IMR-90 (cell line): ENCODE measurements at regions not wholly inside any gene's neighbourhood (a gene's known extent, or its start where the extent isn't known, plus 50 kb on each side); places are given as distances from the start of the nearest gene placed in this dataset.

Source experiments
- BHLHE40 ChIP-seq: fragments of 150-350 bp; IDR thresholded peaks from 2 replicates; pipeline ENCODE4 v1.6.1; 2016; ENCODE audit warnings: mild to moderate bottlenecking, low read depth, low read length
- CEBPB ChIP-seq: IDR thresholded peaks from 2 replicates; pipeline ENCODE4 v1.6.1; 2012; ENCODE audit warnings: low read depth, low read length, improper control_type of control experiment
- FOS ChIP-seq: fragments of 150-350 bp; IDR thresholded peaks from 2 replicates; pipeline ENCODE4 v1.6.1; 2016; ENCODE audit warnings: low read depth, low read length
- MAFK ChIP-seq: IDR thresholded peaks from 2 replicates; pipeline ENCODE4 v1.6.1; 2012; ENCODE audit warnings: low read depth, low read length, improper control_type of control experiment
- MXI1 ChIP-seq: IDR thresholded peaks from 2 replicates; pipeline ENCODE4 v1.6.1; 2012; ENCODE audit warnings: low read depth, mild to moderate bottlenecking, low read length, moderate library complexity, borderline replicate concordance
- NFE2L2 ChIP-seq: fragments of 150-350 bp; IDR thresholded peaks from 2 replicates; pipeline ENCODE4 v1.6.1; 2016; ENCODE audit warnings: low read depth, mild to moderate bottlenecking, low read length
- POLR2A ChIP-seq: IDR thresholded peaks from 2 replicates; pipeline ENCODE4 v1.6.1; 2012; ENCODE audit warnings: mild to moderate bottlenecking, low read depth, low read length
- RAD21 ChIP-seq: IDR thresholded peaks from 2 replicates; pipeline ENCODE4 v1.6.1; 2012; ENCODE audit warnings: low read length, improper control_type of control experiment
- RCOR1 ChIP-seq: IDR thresholded peaks from 2 replicates; pipeline ENCODE4 v1.6.1; 2012; ENCODE audit warnings: mild to moderate bottlenecking, low read length, improper control_type of control experiment; ENCODE audit not compliant: insufficient replicate concordance
- RFX5 ChIP-seq: IDR thresholded peaks from 2 replicates; pipeline ENCODE4 v1.8.0; 2012; ENCODE audit warnings: low read depth, mild to moderate bottlenecking, low read length, moderate library complexity
- SMC3 ChIP-seq: fragments of 150-350 bp; IDR thresholded peaks from 2 replicates; pipeline ENCODE4 v1.6.1; 2016; ENCODE audit warnings: low read depth, mild to moderate bottlenecking, antibody characterized with exemption, low read length, moderate library complexity
- TF ChIP-seq, protein P1 (sequence below): conservative IDR thresholded peaks from 2 replicates; pipeline ENCODE4 v1.5.1; 2012; ENCODE audit warnings: mild to moderate bottlenecking, low read depth, low read length, improper control_type of control experiment

- TF ChIP-seq POLR2A (no peak), FOS (no peak), RFX5 (no peak), SMC3 (no peak), NFE2L2 (no peak), RAD21 (no peak), RCOR1 (no peak), MXI1 (no peak), CEBPB (no peak), MAFK (peak; percentile 90), BHLHE40 (no peak)
- TF ChIP-seq, protein P1, sequence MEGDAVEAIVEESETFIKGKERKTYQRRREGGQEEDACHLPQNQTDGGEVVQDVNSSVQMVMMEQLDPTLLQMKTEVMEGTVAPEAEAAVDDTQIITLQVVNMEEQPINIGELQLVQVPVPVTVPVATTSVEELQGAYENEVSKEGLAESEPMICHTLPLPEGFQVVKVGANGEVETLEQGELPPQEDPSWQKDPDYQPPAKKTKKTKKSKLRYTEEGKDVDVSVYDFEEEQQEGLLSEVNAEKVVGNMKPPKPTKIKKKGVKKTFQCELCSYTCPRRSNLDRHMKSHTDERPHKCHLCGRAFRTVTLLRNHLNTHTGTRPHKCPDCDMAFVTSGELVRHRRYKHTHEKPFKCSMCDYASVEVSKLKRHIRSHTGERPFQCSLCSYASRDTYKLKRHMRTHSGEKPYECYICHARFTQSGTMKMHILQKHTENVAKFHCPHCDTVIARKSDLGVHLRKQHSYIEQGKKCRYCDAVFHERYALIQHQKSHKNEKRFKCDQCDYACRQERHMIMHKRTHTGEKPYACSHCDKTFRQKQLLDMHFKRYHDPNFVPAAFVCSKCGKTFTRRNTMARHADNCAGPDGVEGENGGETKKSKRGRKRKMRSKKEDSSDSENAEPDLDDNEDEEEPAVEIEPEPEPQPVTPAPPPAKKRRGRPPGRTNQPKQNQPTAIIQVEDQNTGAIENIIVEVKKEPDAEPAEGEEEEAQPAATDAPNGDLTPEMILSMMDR: no peak
Observed at GRCh38 chr5:16382047-16382446, 83.6 kb downstream of the ZNF622 start.
